IMR-90 (cell line): ENCODE measurements at regions not wholly inside any gene's neighbourhood (a gene's known extent, or its start where the extent isn't known, plus 50 kb on each side); places are given as distances from the start of the nearest gene placed in this dataset.

ENCODE experiments used
- ATAC-seq: fragments of 200-7000 bp; cut with Tn5 transposase; 2 replicates; pipeline ENCODE4 v1.9.1; 2020; ENCODE audit warnings: low read depth, mild to moderate bottlenecking, moderate library complexity
- BruUV-seq: library from RNA; stranded (reverse); fragments of 400-500 nt; replicated peaks from 2 replicates; lab custom pipeline; 2021; lab: Mats Ljungman, UMichigan
- CTCF ChIA-PET: fragments of 300-600 bp; formaldehyde crosslinking; extraction: SDS; loops from one replicate; lab custom pipeline; 2021; ENCODE audit warnings: antibody characterized with exemption; lab: Yijun Ruan, JAX
- POLR2A ChIA-PET: fragments of 300-600 bp; sonication (Branson Sonifier 250); formaldehyde crosslinking; loops from one replicate; lab custom pipeline; 2022; ENCODE audit warnings: antibody characterized with exemption; ENCODE audit not compliant: unreplicated experiment; lab: Charles Lee
- DNase-seq: peaks from one replicate; pipeline ENCODE4 v3.0.0; 2013
- H2AFZ ChIP-seq: replicated peaks from 2 replicates; pipeline ENCODE3; 2013; ENCODE audit warnings: low read length, mild to moderate bottlenecking; ENCODE audit not compliant: poor library complexity
- H2AK5ac ChIP-seq: 2 replicates; pipeline ENCODE4 v1.6.1; 2013; ENCODE audit warnings: low read depth, low read length, inconsistent platforms
- H2AK9ac ChIP-seq: replicated peaks from 2 replicates; pipeline ENCODE3; 2013; ENCODE audit warnings: mild to moderate bottlenecking, low read depth, low read length, moderate library complexity; ENCODE audit not compliant: poor library complexity
- H2BK120ac ChIP-seq: 2 replicates; pipeline ENCODE4 v1.6.1; 2013; ENCODE audit warnings: low read depth, low read length, inconsistent platforms
- H2BK15ac ChIP-seq: 3 replicates; pipeline ENCODE4 v1.6.1; 2013; ENCODE audit warnings: low read depth, low read length, inconsistent platforms
- H2BK20ac ChIP-seq: 2 replicates; pipeline ENCODE4 v1.6.1; 2013; ENCODE audit warnings: low read depth, mild to moderate bottlenecking, inconsistent platforms, low read length, moderate library complexity
- H2BK5ac ChIP-seq: 2 replicates; pipeline ENCODE4 v1.6.1; 2013; ENCODE audit warnings: mild to moderate bottlenecking, low read depth, low read length, inconsistent platforms; ENCODE audit not compliant: poor library complexity, severe bottlenecking
- H3K14ac ChIP-seq: replicated peaks from 2 replicates; pipeline ENCODE4 v1.6.1; 2013; ENCODE audit warnings: low read depth, low read length, inconsistent platforms
- H3K18ac ChIP-seq: 2 replicates; pipeline ENCODE4 v1.6.1; 2013; ENCODE audit warnings: low read depth, low read length, control low read depth
- H3K23ac ChIP-seq: 2 replicates; pipeline ENCODE4 v1.6.1; 2013; ENCODE audit warnings: low read depth, low read length, inconsistent platforms
- H3K27ac ChIP-seq: 2 replicates; pipeline ENCODE4 v1.5.1; 2013; ENCODE audit warnings: mild to moderate bottlenecking, control low read depth, low read length; ENCODE audit not compliant: insufficient read depth
- H3K27me3 ChIP-seq: 2 replicates; pipeline ENCODE4 v1.6.1; 2013; ENCODE audit warnings: low read length; ENCODE audit not compliant: control insufficient read depth, insufficient read depth
- H3K36me3 ChIP-seq: 2 replicates; pipeline ENCODE4 v1.6.1; 2013; ENCODE audit warnings: low read length, mixed read lengths; ENCODE audit not compliant: control insufficient read depth, insufficient read depth
- H3K4ac ChIP-seq: 2 replicates; pipeline ENCODE4 v1.6.1; 2013; ENCODE audit warnings: low read depth, low read length, inconsistent platforms
- H3K4me1 ChIP-seq: 2 replicates; pipeline ENCODE4 v1.6.1; 2013; ENCODE audit warnings: low read length, mixed read lengths; ENCODE audit not compliant: control insufficient read depth, insufficient read depth
- H3K4me2 ChIP-seq: 2 replicates; pipeline ENCODE4 v1.6.1; 2013; ENCODE audit warnings: low read depth, mild to moderate bottlenecking, control low read depth, low read length, moderate library complexity
- H3K4me3 ChIP-seq: 2 replicates; pipeline ENCODE4 v1.5.1; 2013; ENCODE audit warnings: low read depth, mild to moderate bottlenecking, control low read depth, low read length, moderate library complexity; ENCODE audit not compliant: insufficient read depth
- H3K56ac ChIP-seq: 2 replicates; pipeline ENCODE4 v1.6.1; 2013; ENCODE audit warnings: low read length, inconsistent platforms; ENCODE audit not compliant: insufficient read depth; ENCODE audit errors: extremely low read depth
- H3K79me1 ChIP-seq, 2 experiments: 2 replicates each; pipeline ENCODE4 v1.6.1; 2013; ENCODE audit warnings: low read length in 2 of 2, inconsistent platforms in 1 of 2, low read depth in 1 of 2
- H3K9ac ChIP-seq: 2 replicates; pipeline ENCODE4 v1.6.1; 2013; ENCODE audit warnings: low read depth, low read length, control low read depth
- H3K9me1 ChIP-seq: 2 replicates; pipeline ENCODE4 v1.6.1; 2013; ENCODE audit warnings: low read length, inconsistent platforms; ENCODE audit not compliant: insufficient read depth
- H3K9me3 ChIP-seq: 2 replicates; pipeline ENCODE4 v1.6.1; 2013; ENCODE audit warnings: low read length; ENCODE audit not compliant: control insufficient read depth, insufficient read depth
- H4K20me1 ChIP-seq: 2 replicates; pipeline ENCODE4 v1.6.1; 2013; ENCODE audit warnings: low read length, inconsistent platforms; ENCODE audit not compliant: insufficient read depth
- H4K5ac ChIP-seq: 2 replicates; pipeline ENCODE4 v1.6.1; 2013; ENCODE audit warnings: mild to moderate bottlenecking, low read depth, low read length, control low read depth
- H4K8ac ChIP-seq, 2 experiments: 2 replicates each; pipeline ENCODE4 v1.6.1; 2013; ENCODE audit warnings: low read depth in 2 of 2, low read length in 2 of 2, control low read depth in 1 of 2, inconsistent platforms in 1 of 2
- H4K91ac ChIP-seq: 2 replicates; pipeline ENCODE4 v1.6.1; 2013; ENCODE audit warnings: low read depth, low read length, inconsistent platforms; ENCODE audit not compliant: insufficient read depth
- MXI1 ChIP-seq: IDR thresholded peaks from 2 replicates; pipeline ENCODE4 v1.6.1; 2012; ENCODE audit warnings: low read depth, mild to moderate bottlenecking, low read length, moderate library complexity, borderline replicate concordance
- SMC3 ChIP-seq: fragments of 150-350 bp; IDR thresholded peaks from 2 replicates; pipeline ENCODE4 v1.6.1; 2016; ENCODE audit warnings: low read depth, mild to moderate bottlenecking, antibody characterized with exemption, low read length, moderate library complexity
- WGBS, 2 experiments: methylation state at CpG; one replicate each; pipeline versions ENCODE4 v1.1.5 to v1.1.7; 2013; ENCODE audit warnings: missing lambda C conversion rate in 2 of 2; ENCODE audit not compliant: insufficient read length in 1 of 2; ENCODE audit errors: extremely low coverage in 2 of 2; 5-methylcytosine and 5-hydroxymethylcytosine counted together
- dilution Hi-C: fragments of 300-500 bp; cut with HindIII; formaldehyde crosslinking; loops from one replicate; pipeline ENCODE4 v1.14.3; 2018; ENCODE audit warnings: low sequenced_read_pairs; ENCODE audit not compliant: unreplicated experiment
- in situ Hi-C: fragments of 300-500 bp; cut with MboI; formaldehyde crosslinking; loops from 3 replicates; pipeline ENCODE4 v1.14.3; 2019; ENCODE audit warnings: low sequenced_read_pairs, inconsistent platforms, mixed read lengths
- intact Hi-C: fragments of 100-400 bp; cut with micrococcal nuclease; formaldehyde crosslinking; loops from 2 replicates; pipeline ENCODE4 v1.10.0; 2022

GRCh38 chr5:112554101-112554977, 135.3 kb upstream of the EPB41L4A start:
- 0 out of 2 replicates have a peak overlapping the region, but pooled peaks have one; percentile 13 for H3K4me2 ChIP-seq
- no peak overlapping the region for H3K9ac ChIP-seq
- no peak overlapping the region for H2BK15ac ChIP-seq
- peaks cover 10% of the 10 kb centered on the region for H3K27me3 ChIP-seq
- no peaks in the 10 kb centered on the region for H3K9me3 ChIP-seq
- in situ Hi-C loops (loop anchor here (5.0 to 25.0 kb wide), 4 partner anchors 203 to 1058 kb away; no protein-coding TSS in a partner anchor), intact Hi-C loops (no loop called here), dilution Hi-C loops (no loop called here)
- no peak overlapping the region for H2BK20ac ChIP-seq
- H3K18ac ChIP-seq = no peak overlapping the region
- H3K4me1 ChIP-seq = no peaks in the 10 kb centered on the region
- no peak overlapping the region for H3K14ac ChIP-seq
- no peak for DNase-seq
- H2BK5ac ChIP-seq = no peak overlapping the region
- H3K4me3 ChIP-seq = no peak overlapping the region
- H3K36me3 ChIP-seq = no peaks in the 10 kb centered on the region
- no peak overlapping the region for H3K56ac ChIP-seq
- 0 out of 2 replicates have a peak, but pooled peaks have one; percentile 24 for ATAC-seq
- ChIA-PET POLR2A (no interaction called here), CTCF (interaction anchor here (0.6 to 1.5 kb wide), 5 partner anchors 53 to 515 kb away, joined by 3 to 6 read pairs (median 4); no protein-coding TSS in a partner anchor)
- H3K9me1 ChIP-seq = peaks cover 3% of the 10 kb centered on the region; the same call in 1 of the 2 replicates
- no peak overlapping the region for H4K91ac ChIP-seq
- WGBS, 2 experiments = 56% methylated on average over 4 of the region's 13 CpGs; no CpG with 5 or more reads in 1 of the 2 experiments
- no peak overlapping the region for H2AK5ac ChIP-seq
- no peak overlapping the region for H2AK9ac ChIP-seq
- no peak overlapping the region for H4K8ac ChIP-seq
- no peak overlapping the region for H2AFZ ChIP-seq
- H2BK120ac ChIP-seq = no peak overlapping the region
- H3K79me1 ChIP-seq = no peaks in the 10 kb centered on the region
- no peak overlapping the region for H3K27ac ChIP-seq
- no peak for TF ChIP-seq MXI1
- TF ChIP-seq SMC3 = no peak
- no peak overlapping the region for H3K4ac ChIP-seq
- no TSS peak for BruUV-seq
- no peak overlapping the region for H3K23ac ChIP-seq
- no peaks in the 10 kb centered on the region for H4K20me1 ChIP-seq
- no peak overlapping the region for H4K5ac ChIP-seq
